Fibroblast of lung (primary cell): ENCODE measurements at regions not wholly inside any gene's neighbourhood (a gene's known extent, or its start where the extent isn't known, plus 50 kb on each side); places are given as distances from the start of the nearest gene placed in this dataset.

ENCODE experiments used
- DNase-seq, 2 donors: peaks; one replicate each; pipeline versions ENCODE4 v3.0.0 to v3.0.0-alpha.2; 2010; ENCODE audit warnings: low read depth in 2 of 2
- H2AFZ ChIP-seq: 2 replicates; pipeline ENCODE4 v1.5.1; 2012; ENCODE audit warnings: low read length, control low read depth, inconsistent platforms
- H3K27ac ChIP-seq: 2 replicates; pipeline ENCODE4 v1.5.1; 2011; ENCODE audit warnings: low read length, control low read depth; ENCODE audit not compliant: insufficient read depth
- H3K27me3 ChIP-seq: 2 replicates; pipeline ENCODE4 v1.5.1; 2011; ENCODE audit warnings: mild to moderate bottlenecking, low read length; ENCODE audit not compliant: control insufficient read depth, insufficient read depth
- H3K36me3 ChIP-seq: 2 replicates; pipeline ENCODE4 v1.5.1; 2011; ENCODE audit warnings: low read length; ENCODE audit not compliant: control insufficient read depth, insufficient read depth
- H3K4me1 ChIP-seq: 2 replicates; pipeline ENCODE4 v1.5.1; 2011; ENCODE audit warnings: low read length; ENCODE audit not compliant: control insufficient read depth, insufficient read depth; ENCODE audit errors: extremely low read depth
- H3K4me2 ChIP-seq: 2 replicates; pipeline ENCODE4 v1.5.1; 2011; ENCODE audit warnings: low read length, control low read depth; ENCODE audit not compliant: insufficient read depth; ENCODE audit errors: extremely low read depth
- H3K4me3 ChIP-seq, 4 experiments: fragments of 200-600 bp in 1 of 4; sonication (generic) in 1 of 4; replicated peaks in 1 of 4; 2 replicates each; pipeline ENCODE4 v1.5.1; 2011 to 2016; ENCODE audit warnings: low read length in 4 of 4, low read depth in 3 of 4, mild to moderate bottlenecking in 3 of 4, control low read depth in 2 of 4, inconsistent platforms in 1 of 4, mixed read lengths in 1 of 4; ENCODE audit not compliant: insufficient read depth in 1 of 4; ENCODE audit errors: control extremely low read depth in 1 of 4
- H3K79me2 ChIP-seq: 2 replicates; pipeline ENCODE4 v1.5.1; 2012; ENCODE audit warnings: mild to moderate bottlenecking, low read length, inconsistent platforms; ENCODE audit not compliant: control insufficient read depth, insufficient read depth
- H3K9ac ChIP-seq: 2 replicates; pipeline ENCODE4 v1.5.1; 2011; ENCODE audit warnings: mild to moderate bottlenecking, low read length, control low read depth; ENCODE audit not compliant: insufficient read depth
- H3K9me3 ChIP-seq: 2 replicates; pipeline ENCODE4 v1.5.1; 2012; ENCODE audit warnings: low read depth, low read length; ENCODE audit not compliant: control insufficient read depth, insufficient read depth
- H4K20me1 ChIP-seq: 2 replicates; pipeline ENCODE4 v1.5.1; 2011; ENCODE audit warnings: low read length; ENCODE audit not compliant: control insufficient read depth, insufficient read depth; ENCODE audit errors: extremely low read depth
- CTCF ChIP-seq, 2 donors: IDR thresholded peaks in 1 of 2; conservative IDR thresholded peaks in 1 of 2; 1 replicate in 1 of 2; 2 replicates in 1 of 2; pipeline ENCODE4 v1.5.1; 2011 to 2012; ENCODE audit warnings: low read length in 2 of 2, control low read depth in 1 of 2, inconsistent platforms in 1 of 2, low read depth in 1 of 2, mild to moderate bottlenecking in 1 of 2
- EZH2 ChIP-seq: IDR thresholded peaks from 2 replicates; pipeline ENCODE4 v1.5.1; 2012; ENCODE audit warnings: low read length, control low read depth, mild to moderate bottlenecking; ENCODE audit errors: missing control alignments

- H3K27me3 ChIP-seq: no peaks in the 10 kb centered on the region
- no peak overlapping the region for H3K27ac ChIP-seq
- no peak for TF ChIP-seq CTCF (conservative IDR thresholded peaks at IDR 0.05 in 1 of 2, IDR thresholded peaks at IDR 0.05 in 1 of 2; ENCODE audit: low read depth in 1 of 2, low read length in 2 of 2)
- H4K20me1 ChIP-seq: no peaks in the 10 kb centered on the region
- no peak overlapping the region for H3K9ac ChIP-seq
- H3K4me2 ChIP-seq: no peak overlapping the region
- H2AFZ ChIP-seq: no peak overlapping the region
- H3K4me3 ChIP-seq: no peak overlapping the region
- no peaks in the 10 kb centered on the region for H3K4me1 ChIP-seq
- no peaks in the 10 kb centered on the region for H3K79me2 ChIP-seq
- H3K36me3 ChIP-seq: no peaks in the 10 kb centered on the region
- H3K9me3 ChIP-seq: no peaks in the 10 kb centered on the region
- peak; percentile 16 to 51 for DNase-seq
Observed at GRCh38 chr1:209041927-209042326, 541.6 kb upstream of the CAMK1G start.

- Histone ChIP-seq H3K79me2 (no peaks in the 10 kb centered on the region), H2AFZ (no peak overlapping the region), H3K4me1 (no peaks in the 10 kb centered on the region), H3K27me3 (no peaks in the 10 kb centered on the region), H3K27ac (no peak overlapping the region), H3K4me3 (no peak overlapping the region), H3K36me3 (no peaks in the 10 kb centered on the region), H4K20me1 (no peaks in the 10 kb centered on the region), H3K4me2 (no peak overlapping the region), H3K9ac (no peak overlapping the region), H3K9me3 (no peaks in the 10 kb centered on the region)
- TF ChIP-seq EZH2: no peak
- no peak for TF ChIP-seq CTCF (conservative IDR thresholded peaks at IDR 0.05 in 1 of 2, IDR thresholded peaks at IDR 0.05 in 1 of 2; ENCODE audit: low read depth in 1 of 2, low read length in 2 of 2)
- DNase-seq: no peak
Observed at GRCh38 chr1:209042413-209042812, 541.1 kb upstream of the CAMK1G start.

- no peak overlapping the region for H3K4me3 ChIP-seq
Observed at GRCh38 chr1:209045331-209046057, 538.0 kb upstream of the CAMK1G start.

More at GRCh38 chr1:209045331-209046057, 538.0 kb upstream of the CAMK1G start:
- Histone ChIP-seq H4K20me1 (no peaks in the 10 kb centered on the region), H3K27me3 (no peaks in the 10 kb centered on the region), H2AFZ (no peak overlapping the region), H3K4me1 (no peaks in the 10 kb centered on the region), H3K27ac (no peak overlapping the region), H3K4me2 (no peak overlapping the region), H3K9me3 (no peaks in the 10 kb centered on the region), H3K9ac (no peak overlapping the region), H3K36me3 (no peaks in the 10 kb centered on the region), H3K79me2 (no peaks in the 10 kb centered on the region)
- DNase-seq: peak in 1 of 2 donors; percentile 67
- TF ChIP-seq CTCF (conservative IDR thresholded peaks at IDR 0.05 in 1 of 2, IDR thresholded peaks at IDR 0.05 in 1 of 2; ENCODE audit: low read depth in 1 of 2, low read length in 2 of 2): no peak
- no peak for TF ChIP-seq EZH2
